ENCODE measurements at regions not wholly inside any gene's neighbourhood (a gene's known extent, or its start where the extent isn't known, plus 50 kb on each side); places are given as distances from the start of the nearest gene placed in this dataset.

GRCh38 chr1:189356206-189356605, 1121.5 kb downstream of the BRINP3 start:
- Histone ChIP-seq H3K27me3 (ENCODE audit: control insufficient read depth, insufficient read depth, low read length) (no peaks in the 10 kb centered on the region), H3K27ac (ENCODE audit: low read length) (no peak overlapping the region)
- no peak for DNase-seq (ENCODE audit: low read depth, low spot score)

DNA sequence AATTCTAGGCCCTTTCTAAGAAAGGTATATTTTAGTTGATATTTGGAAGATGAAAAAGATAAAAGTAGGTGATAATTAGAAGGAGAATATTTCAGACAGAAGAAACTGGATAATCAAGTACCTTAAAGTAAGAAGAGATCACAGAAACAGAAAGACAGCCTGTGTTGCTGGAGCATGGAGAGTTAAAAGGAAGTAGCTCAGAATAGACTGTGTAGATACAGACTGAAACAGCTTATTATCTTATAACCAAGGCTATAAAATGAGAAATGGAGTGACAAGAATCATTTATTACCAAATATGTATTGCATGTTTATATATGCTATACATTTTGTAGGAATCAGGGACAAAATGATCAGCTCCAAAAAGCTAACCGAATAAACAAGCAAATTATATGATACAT, 1120.3 kb downstream of the BRINP3 start:
- no CpG with 5 or more reads among the region's 1 CpG for WGBS (ENCODE audit: insufficient coverage, insufficient read length)
- no peak for DNase-seq (ENCODE audit: low read depth, low spot score)
- Histone ChIP-seq H3K4me1 (ENCODE audit: control insufficient read depth, insufficient read depth, low read length) (no peaks in the 10 kb centered on the region), H3K27ac (ENCODE audit: low read length) (no peak overlapping the region), H3K9me3 (ENCODE audit: control insufficient read depth, insufficient read depth, low read length) (no peaks in the 10 kb centered on the region), H3K27me3 (ENCODE audit: control insufficient read depth, insufficient read depth, low read length) (no peaks in the 10 kb centered on the region), H3K4me3 (ENCODE audit: low read length) (no peak overlapping the region), H3K36me3 (ENCODE audit: control insufficient read depth, insufficient read depth, low read length) (no peaks in the 10 kb centered on the region)

More at GRCh38 chr1:189356206-189356605, 1121.5 kb downstream of the BRINP3 start:
- Histone ChIP-seq H3K9me3 (ENCODE audit: control insufficient read depth, insufficient read depth, low read length) (no peaks in the 10 kb centered on the region), H3K4me3 (ENCODE audit: low read length) (no peak overlapping the region), H3K4me1 (ENCODE audit: control insufficient read depth, insufficient read depth, low read length) (no peaks in the 10 kb centered on the region), H3K36me3 (ENCODE audit: control insufficient read depth, insufficient read depth, low read length) (no peaks in the 10 kb centered on the region)

- Histone ChIP-seq H3K9me3 (ENCODE audit: control insufficient read depth, insufficient read depth, low read length) (no peaks in the 10 kb centered on the region), H3K36me3 (ENCODE audit: control insufficient read depth, insufficient read depth, low read length) (no peaks in the 10 kb centered on the region), H3K4me3 (ENCODE audit: low read length) (no peak overlapping the region), H3K27me3 (ENCODE audit: control insufficient read depth, insufficient read depth, low read length) (no peaks in the 10 kb centered on the region), H3K4me1 (ENCODE audit: control insufficient read depth, insufficient read depth, low read length) (no peaks in the 10 kb centered on the region), H3K27ac (ENCODE audit: low read length) (no peak overlapping the region)
- DNase-seq (ENCODE audit: low read depth, low spot score), result no peak
These were observed 1108.1 kb downstream of the BRINP3 start for GRCh38 chr1:189369612-189370011.

GRCh38 chr1:189374816-189375215, 1102.8 kb downstream of the BRINP3 start:
- no peak overlapping the region for H3K4me3 ChIP-seq (ENCODE audit: low read length)
- H3K4me1 ChIP-seq (ENCODE audit: control insufficient read depth, insufficient read depth, low read length), result no peaks in the 10 kb centered on the region
- DNase-seq (ENCODE audit: low read depth, low spot score), result no peak
- H3K27ac ChIP-seq (ENCODE audit: low read length), result no peak overlapping the region
- no peaks in the 10 kb centered on the region for H3K27me3 ChIP-seq (ENCODE audit: control insufficient read depth, insufficient read depth, low read length)
- no peaks in the 10 kb centered on the region for H3K9me3 ChIP-seq (ENCODE audit: control insufficient read depth, insufficient read depth, low read length)
- WGBS (ENCODE audit: insufficient coverage, insufficient read length), result no CpG with 5 or more reads among the region's 3 CpGs
- H3K36me3 ChIP-seq (ENCODE audit: control insufficient read depth, insufficient read depth, low read length), result no peaks in the 10 kb centered on the region

- H3K27ac ChIP-seq (ENCODE audit: low read length), result no peak overlapping the region
- H3K4me3 ChIP-seq (ENCODE audit: low read length), result no peak overlapping the region
- H3K9me3 ChIP-seq (ENCODE audit: control insufficient read depth, insufficient read depth, low read length), result no peaks in the 10 kb centered on the region; the same call in 1 of the 2 replicates
- H3K27me3 ChIP-seq (ENCODE audit: control insufficient read depth, insufficient read depth, low read length), result no peaks in the 10 kb centered on the region
- DNase-seq (ENCODE audit: low read depth, low spot score), result no peak
- no peaks in the 10 kb centered on the region for H3K36me3 ChIP-seq (ENCODE audit: control insufficient read depth, insufficient read depth, low read length)
- H3K4me1 ChIP-seq (ENCODE audit: control insufficient read depth, insufficient read depth, low read length), result no peaks in the 10 kb centered on the region
- WGBS (ENCODE audit: insufficient coverage, insufficient read length), result no CpG with 5 or more reads among the region's 1 CpG
These were observed 1072.2 kb downstream of the BRINP3 start for GRCh38 chr1:189405419-189405818.

DNA sequence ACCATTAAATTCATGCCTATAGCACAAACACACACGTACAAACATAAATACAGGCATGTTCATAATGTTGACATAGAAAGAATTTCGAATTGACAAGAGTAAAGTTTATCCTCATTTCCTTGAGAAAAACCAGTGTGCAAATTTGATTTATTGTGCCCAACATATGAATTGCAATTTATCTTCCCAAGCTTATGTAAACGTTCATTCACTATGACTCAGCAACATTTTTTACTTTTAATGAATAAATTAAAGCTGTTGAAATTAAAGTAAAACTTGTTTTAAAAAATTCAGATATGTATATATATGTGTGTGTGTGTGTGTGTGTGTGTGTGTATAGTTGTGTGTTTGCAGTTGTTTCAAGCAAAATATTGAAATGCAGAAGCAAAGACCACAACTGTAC, 1067.9 kb downstream of the BRINP3 start:
- Histone ChIP-seq H3K4me3 (ENCODE audit: low read length) (no peak overlapping the region), H3K9me3 (ENCODE audit: control insufficient read depth, insufficient read depth, low read length) (no peaks in the 10 kb centered on the region), H3K27me3 (ENCODE audit: control insufficient read depth, insufficient read depth, low read length) (no peaks in the 10 kb centered on the region), H3K36me3 (ENCODE audit: control insufficient read depth, insufficient read depth, low read length) (no peaks in the 10 kb centered on the region), H3K4me1 (ENCODE audit: control insufficient read depth, insufficient read depth, low read length) (no peaks in the 10 kb centered on the region), H3K27ac (ENCODE audit: low read length) (no peak overlapping the region)
- no peak for DNase-seq (ENCODE audit: low read depth, low spot score)
- WGBS (ENCODE audit: insufficient coverage, insufficient read length), result no CpG with 5 or more reads among the region's 3 CpGs

DNA sequence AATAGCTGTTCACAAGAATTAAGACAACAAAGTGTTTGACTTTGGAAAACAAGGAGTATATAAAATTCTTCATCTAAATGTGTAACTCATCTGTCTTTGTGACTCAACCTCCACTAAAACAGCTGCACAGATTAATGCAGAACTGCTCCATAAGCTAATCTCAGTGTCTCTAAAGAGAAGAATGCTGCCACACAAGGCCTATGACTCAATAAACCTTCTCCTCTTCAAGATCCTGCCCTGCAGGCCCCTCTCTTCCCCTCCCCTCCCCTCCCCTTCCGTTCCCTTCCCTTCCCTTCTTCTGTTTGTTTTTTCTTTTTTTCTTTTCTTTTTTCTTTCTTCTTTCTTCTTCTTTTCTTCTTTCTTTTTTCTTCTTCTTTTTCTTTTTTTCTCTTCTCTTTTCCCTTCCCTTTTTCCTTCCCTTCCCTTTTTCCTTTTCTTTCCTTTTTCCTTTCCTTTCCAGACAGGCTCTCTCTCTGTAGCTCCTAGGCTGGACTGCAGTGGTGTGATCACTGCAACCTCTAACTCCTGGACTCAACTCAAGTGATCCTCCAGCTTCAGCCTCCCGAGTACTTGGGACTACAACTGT, 1052.8 kb downstream of the BRINP3 start:
- Histone ChIP-seq H3K9me3 (ENCODE audit: control insufficient read depth, insufficient read depth, low read length) (no peaks in the 10 kb centered on the region), H3K27me3 (ENCODE audit: control insufficient read depth, insufficient read depth, low read length) (no peaks in the 10 kb centered on the region), H3K4me1 (ENCODE audit: control insufficient read depth, insufficient read depth, low read length) (no peaks in the 10 kb centered on the region), H3K4me3 (ENCODE audit: low read length) (no peak overlapping the region), H3K36me3 (ENCODE audit: control insufficient read depth, insufficient read depth, low read length) (no peaks in the 10 kb centered on the region), H3K27ac (ENCODE audit: low read length) (no peak overlapping the region)
- DNase-seq (ENCODE audit: low read depth, low spot score), result no peak
- WGBS (ENCODE audit: insufficient coverage, insufficient read length), result no CpG with 5 or more reads among the region's 2 CpGs

GRCh38 chr1:189429610-189430009, 1048.1 kb downstream of the BRINP3 start:
- no CpG with 5 or more reads among the region's 4 CpGs for WGBS (ENCODE audit: insufficient coverage, insufficient read length)
- peak; percentile 58 for DNase-seq (ENCODE audit: low read depth, low spot score)

DNA sequence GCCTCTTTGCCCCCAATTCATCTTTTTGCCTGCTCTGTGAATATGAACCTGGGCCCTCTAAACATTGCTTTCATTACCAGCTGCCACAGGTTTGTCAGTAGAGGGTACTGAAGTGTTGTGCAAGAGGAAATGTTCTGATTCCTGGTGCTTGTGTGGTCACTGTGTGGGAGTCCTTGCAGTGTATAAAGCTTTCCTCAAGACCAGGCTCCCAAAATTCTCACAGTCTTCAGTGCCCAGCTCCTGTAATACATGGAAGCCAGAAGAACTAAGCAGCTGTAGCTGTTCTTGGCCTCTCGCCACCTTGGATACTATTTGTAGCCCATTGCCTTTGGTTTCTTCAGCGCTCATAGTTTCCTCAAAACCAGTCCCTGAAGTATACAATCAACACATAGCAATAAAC, 1046.2 kb downstream of the BRINP3 start:
- Histone ChIP-seq H3K4me1 (ENCODE audit: control insufficient read depth, insufficient read depth, low read length) (no peaks in the 10 kb centered on the region), H3K9me3 (ENCODE audit: control insufficient read depth, insufficient read depth, low read length) (no peaks in the 10 kb centered on the region), H3K27ac (ENCODE audit: low read length) (no peak overlapping the region), H3K4me3 (ENCODE audit: low read length) (no peak overlapping the region), H3K36me3 (ENCODE audit: control insufficient read depth, insufficient read depth, low read length) (no peaks in the 10 kb centered on the region), H3K27me3 (ENCODE audit: control insufficient read depth, insufficient read depth, low read length) (no peaks in the 10 kb centered on the region)
- no CpG with 5 or more reads among the region's 2 CpGs for WGBS (ENCODE audit: insufficient coverage, insufficient read length)
- DNase-seq (ENCODE audit: low read depth, low spot score), result no peak

More at GRCh38 chr1:189429610-189430009, 1048.1 kb downstream of the BRINP3 start:
- no peaks in the 10 kb centered on the region for H3K9me3 ChIP-seq (ENCODE audit: control insufficient read depth, insufficient read depth, low read length)
- no peak overlapping the region for H3K27ac ChIP-seq (ENCODE audit: low read length)
- no peaks in the 10 kb centered on the region for H3K4me1 ChIP-seq (ENCODE audit: control insufficient read depth, insufficient read depth, low read length)
- H3K4me3 ChIP-seq (ENCODE audit: low read length), result no peak overlapping the region
- H3K36me3 ChIP-seq (ENCODE audit: control insufficient read depth, insufficient read depth, low read length), result no peaks in the 10 kb centered on the region
- H3K27me3 ChIP-seq (ENCODE audit: control insufficient read depth, insufficient read depth, low read length), result no peaks in the 10 kb centered on the region

DNA sequence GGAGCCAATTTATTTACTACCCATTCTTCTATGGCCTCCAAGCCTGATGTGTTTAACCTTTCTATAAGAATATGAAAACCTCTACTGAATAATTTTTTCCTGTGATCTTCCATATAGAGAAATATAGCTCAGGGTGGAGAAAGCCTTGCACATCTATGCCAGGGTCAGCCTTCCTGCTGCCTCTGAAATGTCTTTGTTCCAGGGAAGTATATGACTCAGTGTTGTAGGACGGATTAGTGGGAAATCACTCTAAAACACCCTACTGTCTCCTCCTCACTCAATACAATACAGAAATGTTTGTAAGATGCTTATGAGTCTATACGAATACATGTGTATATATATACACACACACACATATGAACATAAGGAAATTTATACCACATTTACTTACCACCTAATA, 1044.9 kb downstream of the BRINP3 start:
- DNase-seq (ENCODE audit: low read depth, low spot score), result no peak
- Histone ChIP-seq H3K27me3 (ENCODE audit: control insufficient read depth, insufficient read depth, low read length) (no peaks in the 10 kb centered on the region), H3K36me3 (ENCODE audit: control insufficient read depth, insufficient read depth, low read length) (no peaks in the 10 kb centered on the region), H3K27ac (ENCODE audit: low read length) (no peak overlapping the region), H3K9me3 (ENCODE audit: control insufficient read depth, insufficient read depth, low read length) (no peaks in the 10 kb centered on the region), H3K4me3 (ENCODE audit: low read length) (no peak overlapping the region), H3K4me1 (ENCODE audit: control insufficient read depth, insufficient read depth, low read length) (no peaks in the 10 kb centered on the region)
- WGBS (ENCODE audit: insufficient coverage, insufficient read length), result no CpG with 5 or more reads among the region's 2 CpGs

GRCh38 chr1:189434461-189434860, 1043.2 kb downstream of the BRINP3 start:
- Histone ChIP-seq H3K4me1 (ENCODE audit: control insufficient read depth, insufficient read depth, low read length) (no peaks in the 10 kb centered on the region), H3K36me3 (ENCODE audit: control insufficient read depth, insufficient read depth, low read length) (no peaks in the 10 kb centered on the region), H3K27ac (ENCODE audit: low read length) (no peak overlapping the region), H3K27me3 (ENCODE audit: control insufficient read depth, insufficient read depth, low read length) (no peaks in the 10 kb centered on the region), H3K9me3 (ENCODE audit: control insufficient read depth, insufficient read depth, low read length) (no peaks in the 10 kb centered on the region), H3K4me3 (ENCODE audit: low read length) (no peak overlapping the region)
- no peak for DNase-seq (ENCODE audit: low read depth, low spot score)
- no CpG with 5 or more reads among the region's 1 CpG for WGBS (ENCODE audit: insufficient coverage, insufficient read length)

Data from iPS DF 6.9 (cell line).